OCI-LY7 (cell line): ENCODE measurements at regions not wholly inside any gene's neighbourhood (a gene's known extent, or its start where the extent isn't known, plus 50 kb on each side); places are given as distances from the start of the nearest gene placed in this dataset.

Source experiments
- BruUV-seq: library from RNA; stranded (reverse); fragments of 400-500 nt; replicated peaks from 2 replicates; lab custom pipeline; 2021; lab: Mats Ljungman, UMichigan
- CTCF ChIA-PET: fragments of 300-600 bp; sonication (Branson Sonifier 250); formaldehyde crosslinking; loops from one replicate; lab custom pipeline; 2022; ENCODE audit warnings: antibody characterized with exemption; ENCODE audit not compliant: unreplicated experiment; lab: Charles Lee
- POLR2A ChIA-PET: fragments of 300-600 bp; sonication (Branson Sonifier 250); formaldehyde crosslinking; loops from one replicate; lab custom pipeline; 2022; ENCODE audit warnings: antibody characterized with exemption; lab: Charles Lee
- DNase-seq: peaks from one replicate; pipeline ENCODE4 v3.0.0-alpha.2; 2015; ENCODE audit warnings: low spot score
- H2AFZ ChIP-seq: fragments of 200-600 bp; sonication (generic), shearing (Covaris generic); 2 replicates; pipeline ENCODE4 v1.6.1; 2014; ENCODE audit warnings: mild to moderate bottlenecking, antibody characterized with exemption, low read length, moderate library complexity
- H3K27ac ChIP-seq: fragments of 200-600 bp; sonication (generic); 2 replicates; pipeline ENCODE4 v1.5.1; 2014; ENCODE audit warnings: mixed run types, low read depth, mild to moderate bottlenecking, moderate library complexity, low read length, inconsistent platforms; ENCODE audit not compliant: poor library complexity, severe bottlenecking
- H3K36me3 ChIP-seq: fragments of 200-600 bp; sonication (generic); 2 replicates; pipeline ENCODE4 v1.6.1; 2014; ENCODE audit warnings: mild to moderate bottlenecking, antibody characterized with exemption, low read length, moderate library complexity, mixed read lengths; ENCODE audit not compliant: insufficient read depth
- H3K4me1 ChIP-seq: fragments of 200-600 bp; sonication (generic); 2 replicates; pipeline ENCODE4 v1.5.1; 2014; ENCODE audit warnings: mild to moderate bottlenecking, low read length; ENCODE audit not compliant: insufficient read depth, poor library complexity, severe bottlenecking
- H3K4me2 ChIP-seq: fragments of 200-600 bp; sonication (generic); 2 replicates; pipeline ENCODE4 v1.6.1; 2014; ENCODE audit warnings: mild to moderate bottlenecking, low read length
- H3K4me3 ChIP-seq: fragments of 200-600 bp; sonication (generic); 2 replicates; pipeline ENCODE4 v1.5.1; 2014; ENCODE audit warnings: mild to moderate bottlenecking, low read depth, low read length; ENCODE audit not compliant: poor library complexity, severe bottlenecking
- H3K79me2 ChIP-seq: fragments of 200-600 bp; sonication (generic); 2 replicates; pipeline ENCODE4 v1.6.1; 2016; ENCODE audit warnings: low read depth, mild to moderate bottlenecking, low read length, moderate library complexity, mixed read lengths; ENCODE audit not compliant: insufficient read depth
- H3K9me2 ChIP-seq: fragments of 200-600 bp; sonication (generic); 2 replicates; pipeline ENCODE4 v1.6.1; 2016; ENCODE audit warnings: mild to moderate bottlenecking, low read length, mixed read lengths; ENCODE audit not compliant: insufficient read depth
- H3K9me3 ChIP-seq: fragments of 200-600 bp; sonication (generic); 2 replicates; pipeline ENCODE4 v1.6.1; 2014; ENCODE audit warnings: mild to moderate bottlenecking, mixed run types, low read length, mixed read lengths
- H4K20me1 ChIP-seq: fragments of 200-600 bp; sonication (generic); 2 replicates; pipeline ENCODE4 v1.6.1; 2014; ENCODE audit warnings: mild to moderate bottlenecking, antibody characterized with exemption, low read length, moderate library complexity, mixed read lengths; ENCODE audit not compliant: insufficient read depth
- CTCF ChIP-seq: fragments of 200-600 bp; sonication (generic); conservative IDR thresholded peaks from 2 replicates; pipeline ENCODE4 v1.5.1; 2014; ENCODE audit warnings: mild to moderate bottlenecking, antibody characterized with exemption, low read length, moderate library complexity, mixed read lengths
- EZH2phosphoT487 ChIP-seq: fragments of 200-600 bp; sonication (generic); IDR thresholded peaks from 2 replicates; pipeline ENCODE4 v1.6.1; 2018; ENCODE audit warnings: low read depth, borderline replicate concordance, mild to moderate bottlenecking, mixed run types, antibody characterized with exemption, low read length, moderate library complexity, mixed read lengths
- intact Hi-C: fragments of 100-400 bp; cut with micrococcal nuclease; formaldehyde crosslinking; loops from one replicate; pipeline ENCODE4 v1.10.0; 2022; ENCODE audit not compliant: unreplicated experiment

GRCh38 chr22:33971561-33971961 lies 51.3 kb upstream of the LARGE1 start:
- Histone ChIP-seq H3K4me1 (no peaks in the 10 kb centered on the region), H2AFZ (no peak overlapping the region), H3K36me3 (no peaks in the 10 kb centered on the region), H3K9me3 (no peaks in the 10 kb centered on the region), H3K79me2 (no peaks in the 10 kb centered on the region), H3K4me3 (no peak overlapping the region), H3K4me2 (no peak overlapping the region), H4K20me1 (no peaks in the 10 kb centered on the region), H3K9me2 (no peaks in the 10 kb centered on the region), H3K27ac (no peak overlapping the region)
- TF ChIP-seq EZH2phosphoT487, result no peak
- ChIA-PET CTCF (no interaction called here), POLR2A (no interaction called here)
- DNase-seq, result no peak
- BruUV-seq, result no TSS peak
- intact Hi-C loops, result loop anchor here (10.0 kb wide), 1 partner anchor 53 kb away; no protein-coding TSS in a partner anchor

GRCh38 chr22:33975841-33976240 lies 55.6 kb upstream of the LARGE1 start:
- Histone ChIP-seq H3K4me1 (no peaks in the 10 kb centered on the region), H3K9me3 (no peaks in the 10 kb centered on the region), H3K4me2 (no peak overlapping the region), H3K36me3 (no peaks in the 10 kb centered on the region), H3K27ac (no peak overlapping the region), H2AFZ (no peak overlapping the region), H3K4me3 (no peak overlapping the region), H3K9me2 (no peaks in the 10 kb centered on the region), H3K79me2 (no peaks in the 10 kb centered on the region), H4K20me1 (no peaks in the 10 kb centered on the region)
- intact Hi-C loops, result loop anchor here (10.0 kb wide), 1 partner anchor 49 kb away; no protein-coding TSS in a partner anchor
- BruUV-seq, result no TSS peak
- TF ChIP-seq CTCF (no peak), EZH2phosphoT487 (no peak)
- ChIA-PET POLR2A (no interaction called here), CTCF (no interaction called here)
- DNase-seq, result no peak

GRCh38 chr22:33983558-33983957 lies 63.3 kb upstream of the LARGE1 start:
- CTCF ChIA-PET, result no interaction called here
- DNase-seq, result no peak
- no peaks in the 10 kb centered on the region for H4K20me1 ChIP-seq
- H3K4me2 ChIP-seq, result no peak overlapping the region
- POLR2A ChIA-PET, result no interaction called here
- no peaks in the 10 kb centered on the region for H3K79me2 ChIP-seq
- peaks cover 7% of the 10 kb centered on the region for H3K4me1 ChIP-seq
- intact Hi-C loops, result no loop called here
- H3K9me2 ChIP-seq, result no peaks in the 10 kb centered on the region
- H3K36me3 ChIP-seq, result no peaks in the 10 kb centered on the region
- TF ChIP-seq EZH2phosphoT487, result no peak
- no peak for TF ChIP-seq CTCF
- no peak overlapping the region for H3K27ac ChIP-seq
- 0 out of 2 replicates have a peak overlapping the region, but pooled peaks have one; percentile 0 for H2AFZ ChIP-seq
- H3K9me3 ChIP-seq, result no peaks in the 10 kb centered on the region
- H3K4me3 ChIP-seq, result no peak overlapping the region
- no TSS peak for BruUV-seq
